ENCODE measurements at regions not wholly inside any gene's neighbourhood (a gene's known extent, or its start where the extent isn't known, plus 50 kb on each side); places are given as distances from the start of the nearest gene placed in this dataset.
A peak's percentile ranks its signal among the peaks of the same experiment; 100 is the strongest.

GRCh38 chr12:127750076-127750840 lies 516.7 kb upstream of the TMEM132C start:
- Histone ChIP-seq H3K4me1 (ENCODE audit: insufficient read depth) (no peaks in the 10 kb centered on the region), H3K9ac (no peak overlapping the region), H3K9me3 (ENCODE audit: low read depth) (no peaks in the 10 kb centered on the region), H2AFZ (no peak overlapping the region), H3K4me2 (ENCODE audit: unreplicated experiment) (no peak overlapping the region), H3K27me3 (replicated peaks; ENCODE audit: insufficient read depth) (peaks cover 9% of the 10 kb centered on the region; the same call in 1 of the 2 replicates), H3K79me2 (ENCODE audit: insufficient read depth) (no peaks in the 10 kb centered on the region), H3K4me3 (no peak overlapping the region), H3K9me2 (ENCODE audit: insufficient read depth) (no peaks in the 10 kb centered on the region), H3F3A (ENCODE audit: insufficient read depth) (no peaks in the 10 kb centered on the region), H4K20me1 (ENCODE audit: insufficient read depth) (no peaks in the 10 kb centered on the region), H3K27ac (no peak overlapping the region), H3K36me3 (ENCODE audit: low read depth) (no peaks in the 10 kb centered on the region)
- peak; percentile 43 for DNase-seq
- no peak for TF ChIP-seq EZH2phosphoT487 (IDR thresholded peaks at IDR 0.05; ENCODE audit: insufficient read depth, low read depth)
- no peak for TF ChIP-seq EZH2 (IDR thresholded peaks at IDR 0.05; ENCODE audit: insufficient read depth, poor library complexity, severe bottlenecking)
- in situ Hi-C loops (cut with MboI), result no loop called here
- 53 to 61% methylated on average over 8 of the region's 8 CpGs for WGBS, 2 experiments (ENCODE audit: low coverage in 1 of 2, low lambda C conversion rate in 2 of 2, missing lambda C conversion rate in 2 of 2)

DNA sequence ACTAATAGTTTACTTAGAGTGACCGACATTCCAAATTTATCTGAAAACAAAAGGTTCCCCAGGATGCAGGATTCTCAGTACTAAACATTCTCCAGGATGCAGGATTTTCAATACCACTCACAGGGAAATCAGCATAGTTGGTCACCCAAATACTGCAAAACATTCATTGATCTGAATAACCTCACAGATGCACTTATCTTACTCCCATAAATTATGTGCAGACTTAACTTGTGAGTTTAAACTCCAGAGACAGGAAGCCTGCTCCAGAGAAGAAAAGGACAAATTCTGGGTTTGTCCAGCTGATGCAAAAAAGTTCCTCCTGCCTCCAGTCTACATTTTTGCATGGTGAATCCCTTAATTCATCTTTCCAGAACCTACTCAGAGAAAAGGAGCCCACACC lies 514.2 kb upstream of the TMEM132C start:
- no peaks in the 10 kb centered on the region for H3K9me3 ChIP-seq (ENCODE audit: low read depth)
- H3K9me2 ChIP-seq (ENCODE audit: insufficient read depth), result no peaks in the 10 kb centered on the region
- peaks cover 13% of the 10 kb centered on the region; the same call in 1 of the 2 replicates for H3K27me3 ChIP-seq (replicated peaks; ENCODE audit: insufficient read depth)
- H3K4me2 ChIP-seq (ENCODE audit: unreplicated experiment), result no peak overlapping the region
- no peak overlapping the region for H3K4me3 ChIP-seq
- WGBS, 2 experiments (ENCODE audit: low coverage in 1 of 2, low lambda C conversion rate in 2 of 2, missing lambda C conversion rate in 2 of 2), result 35 to 55% methylated on average over 1 of the region's 1 CpG
- in situ Hi-C loops (cut with MboI), result no loop called here
- no peaks in the 10 kb centered on the region for H3K36me3 ChIP-seq (ENCODE audit: low read depth)
- H3F3A ChIP-seq (ENCODE audit: insufficient read depth), result no peaks in the 10 kb centered on the region
- DNase-seq, result no peak
- no peak overlapping the region for H2AFZ ChIP-seq
- no peaks in the 10 kb centered on the region for H4K20me1 ChIP-seq (ENCODE audit: insufficient read depth)
- H3K9ac ChIP-seq, result no peak overlapping the region
- H3K4me1 ChIP-seq (ENCODE audit: insufficient read depth), result no peaks in the 10 kb centered on the region
- no peak overlapping the region for H3K27ac ChIP-seq
- no peaks in the 10 kb centered on the region for H3K79me2 ChIP-seq (ENCODE audit: insufficient read depth)
- TF ChIP-seq EZH2 (IDR thresholded peaks at IDR 0.05; ENCODE audit: insufficient read depth, poor library complexity, severe bottlenecking), result no peak
- TF ChIP-seq EZH2phosphoT487 (IDR thresholded peaks at IDR 0.05; ENCODE audit: insufficient read depth, low read depth), result no peak

- Histone ChIP-seq H3K79me2 (ENCODE audit: insufficient read depth) (no peaks in the 10 kb centered on the region), H3K4me2 (ENCODE audit: unreplicated experiment) (no peak overlapping the region), H3K9me3 (ENCODE audit: low read depth) (no peaks in the 10 kb centered on the region), H3K36me3 (ENCODE audit: low read depth) (no peaks in the 10 kb centered on the region), H3K4me3 (no peak overlapping the region), H3F3A (ENCODE audit: insufficient read depth) (no peaks in the 10 kb centered on the region), H3K9me2 (ENCODE audit: insufficient read depth) (no peaks in the 10 kb centered on the region), H3K4me1 (ENCODE audit: insufficient read depth) (no peaks in the 10 kb centered on the region), H3K9ac (no peak overlapping the region), H4K20me1 (ENCODE audit: insufficient read depth) (no peaks in the 10 kb centered on the region), H2AFZ (no peak overlapping the region), H3K27ac (no peak overlapping the region), H3K27me3 (replicated peaks; ENCODE audit: insufficient read depth) (0 out of 2 replicates have a peak, but pooled peaks cover 4% of the 10 kb centered on the region)
- no peak for TF ChIP-seq EZH2 (IDR thresholded peaks at IDR 0.05; ENCODE audit: insufficient read depth, poor library complexity, severe bottlenecking)
- TF ChIP-seq EZH2phosphoT487 (IDR thresholded peaks at IDR 0.05; ENCODE audit: insufficient read depth, low read depth), result no peak
- 87 to 88% methylated on average over 14 of the region's 14 CpGs for WGBS, 2 experiments (ENCODE audit: low coverage in 1 of 2, low lambda C conversion rate in 2 of 2, missing lambda C conversion rate in 2 of 2)
- DNase-seq, result no peak
- in situ Hi-C loops (cut with MboI), result no loop called here
Measured at GRCh38 chr12:127760357-127760756, 506.6 kb upstream of the TMEM132C start.

- Histone ChIP-seq H2AFZ (no peak overlapping the region), H3F3A (ENCODE audit: insufficient read depth) (no peaks in the 10 kb centered on the region), H3K4me2 (ENCODE audit: unreplicated experiment) (no peak overlapping the region), H3K27ac (no peak overlapping the region), H3K4me1 (ENCODE audit: insufficient read depth) (no peaks in the 10 kb centered on the region), H3K36me3 (ENCODE audit: low read depth) (no peaks in the 10 kb centered on the region), H3K27me3 (replicated peaks; ENCODE audit: insufficient read depth) (no peaks in the 10 kb centered on the region), H3K4me3 (no peak overlapping the region), H4K20me1 (ENCODE audit: insufficient read depth) (no peaks in the 10 kb centered on the region), H3K9me2 (ENCODE audit: insufficient read depth) (no peaks in the 10 kb centered on the region), H3K79me2 (ENCODE audit: insufficient read depth) (no peaks in the 10 kb centered on the region), H3K9me3 (ENCODE audit: low read depth) (no peaks in the 10 kb centered on the region), H3K9ac (no peak overlapping the region)
- no peak for DNase-seq
- 83 to 84% methylated on average over 19 to 22 of the region's 22 CpGs for WGBS, 2 experiments (ENCODE audit: low coverage in 1 of 2, low lambda C conversion rate in 2 of 2, missing lambda C conversion rate in 2 of 2)
- no peak for TF ChIP-seq EZH2 (IDR thresholded peaks at IDR 0.05; ENCODE audit: insufficient read depth, poor library complexity, severe bottlenecking)
- no peak for TF ChIP-seq EZH2phosphoT487 (IDR thresholded peaks at IDR 0.05; ENCODE audit: insufficient read depth, low read depth)
- in situ Hi-C loops (cut with MboI), result no loop called here
Measured at GRCh38 chr12:127760996-127761395, 506.0 kb upstream of the TMEM132C start.

Data from GM23248 (cell line).